ENCODE measurements at regions not wholly inside any gene's neighbourhood (a gene's known extent, or its start where the extent isn't known, plus 50 kb on each side); places are given as distances from the start of the nearest gene placed in this dataset.
"Not testable (repeated sequence)": the region's sequence is repeated elsewhere in the genome, so short reads cannot be mapped to it uniquely, and the experiment has no call there.

DNA sequence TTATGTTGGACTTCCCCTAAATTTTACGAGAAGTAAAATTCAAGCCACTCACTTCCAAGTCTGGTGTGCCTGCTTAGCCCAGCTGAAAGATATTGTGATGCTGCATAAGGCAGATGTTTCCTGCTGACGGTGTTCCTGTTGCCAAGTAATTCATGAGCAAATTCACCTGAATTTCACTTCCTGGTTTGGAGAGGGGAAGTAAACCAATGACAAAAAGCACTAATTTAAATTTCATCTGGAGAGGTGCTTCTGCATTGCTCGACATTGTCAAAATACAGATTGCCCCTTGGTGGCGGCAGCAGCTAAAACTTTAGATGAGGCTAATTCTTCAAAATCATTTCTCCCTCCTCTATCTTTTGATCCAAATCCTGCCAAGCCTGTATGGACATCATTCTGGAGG lies 281.1 kb downstream of the AACS start:
- intact Hi-C loops (cut with DNase I; ENCODE audit: low total_unique reads) = no loop called here
- no peak overlapping the region for H3K27ac ChIP-seq
- peak in 1 of 2 donors; percentile 54 for DNase-seq
- no peak overlapping the region for H3K4me3 ChIP-seq
- TF ChIP-seq POLR2A (IDR thresholded peaks at IDR 0.05) = no peak
- TF ChIP-seq POLR2AphosphoS5 (IDR thresholded peaks at IDR 0.05) = no peak
- TF ChIP-seq, protein P1, sequence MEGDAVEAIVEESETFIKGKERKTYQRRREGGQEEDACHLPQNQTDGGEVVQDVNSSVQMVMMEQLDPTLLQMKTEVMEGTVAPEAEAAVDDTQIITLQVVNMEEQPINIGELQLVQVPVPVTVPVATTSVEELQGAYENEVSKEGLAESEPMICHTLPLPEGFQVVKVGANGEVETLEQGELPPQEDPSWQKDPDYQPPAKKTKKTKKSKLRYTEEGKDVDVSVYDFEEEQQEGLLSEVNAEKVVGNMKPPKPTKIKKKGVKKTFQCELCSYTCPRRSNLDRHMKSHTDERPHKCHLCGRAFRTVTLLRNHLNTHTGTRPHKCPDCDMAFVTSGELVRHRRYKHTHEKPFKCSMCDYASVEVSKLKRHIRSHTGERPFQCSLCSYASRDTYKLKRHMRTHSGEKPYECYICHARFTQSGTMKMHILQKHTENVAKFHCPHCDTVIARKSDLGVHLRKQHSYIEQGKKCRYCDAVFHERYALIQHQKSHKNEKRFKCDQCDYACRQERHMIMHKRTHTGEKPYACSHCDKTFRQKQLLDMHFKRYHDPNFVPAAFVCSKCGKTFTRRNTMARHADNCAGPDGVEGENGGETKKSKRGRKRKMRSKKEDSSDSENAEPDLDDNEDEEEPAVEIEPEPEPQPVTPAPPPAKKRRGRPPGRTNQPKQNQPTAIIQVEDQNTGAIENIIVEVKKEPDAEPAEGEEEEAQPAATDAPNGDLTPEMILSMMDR (IDR thresholded peaks at IDR 0.05) = no peak
- TF ChIP-seq EP300 (IDR thresholded peaks at IDR 0.05) = no peak
- 27 to 31% (median 30%) methylated on average over 4 of the region's 4 CpGs for WGBS, 5 donors
- peaks cover 0 to 27% (median 0%) of the 10 kb centered on the region in 3 donors for H3K27me3 ChIP-seq
- no peaks in the 10 kb centered on the region for H3K36me3 ChIP-seq
- no peaks in the 10 kb centered on the region for H3K4me1 ChIP-seq
- H3K9me3 ChIP-seq = peaks cover 0 to under 1% (median under 1%) of the 10 kb centered on the region in 4 donors

DNA sequence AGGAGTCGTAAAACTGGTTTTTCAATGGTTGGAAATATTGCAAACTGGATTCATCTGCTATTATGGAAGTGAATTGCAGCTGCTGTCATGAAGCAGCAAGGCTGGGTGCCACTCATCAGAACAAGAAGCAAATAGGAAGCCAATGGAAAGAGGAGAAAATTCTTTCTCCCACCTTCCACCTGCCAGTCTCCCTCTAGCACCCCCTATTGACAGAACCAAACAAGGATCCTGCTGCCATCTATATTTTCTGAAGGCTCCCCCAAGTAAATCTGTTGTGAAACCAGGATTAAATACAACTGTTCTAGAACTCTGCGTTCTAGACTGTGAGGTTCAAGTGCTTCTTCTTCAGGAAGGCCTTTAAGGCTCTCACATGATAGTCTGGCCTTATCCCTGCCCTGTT lies 286.6 kb downstream of the AACS start:
- Histone ChIP-seq H3K9me3 (peaks cover 0 to 17% (median 14%) of the 10 kb centered on the region in 4 donors), H3K4me1 (no peaks in the 10 kb centered on the region), H3K27me3 (peaks cover 0 to 27% (median 0%) of the 10 kb centered on the region in 3 donors), H3K4me3 (no peak overlapping the region), H3K27ac (no peak overlapping the region), H3K36me3 (no peaks in the 10 kb centered on the region)
- WGBS, 5 donors = 74 to 86% (median 78%) methylated on average over 2 of the region's 2 CpGs
- TF ChIP-seq POLR2AphosphoS5 (IDR thresholded peaks at IDR 0.05) (no peak), EP300 (IDR thresholded peaks at IDR 0.05) (no peak), POLR2A (IDR thresholded peaks at IDR 0.05) (no peak)
- TF ChIP-seq, protein P1 (IDR thresholded peaks at IDR 0.05) = no peak
- DNase-seq = no peak
- intact Hi-C loops (cut with DNase I; ENCODE audit: low total_unique reads) = no loop called here

DNA sequence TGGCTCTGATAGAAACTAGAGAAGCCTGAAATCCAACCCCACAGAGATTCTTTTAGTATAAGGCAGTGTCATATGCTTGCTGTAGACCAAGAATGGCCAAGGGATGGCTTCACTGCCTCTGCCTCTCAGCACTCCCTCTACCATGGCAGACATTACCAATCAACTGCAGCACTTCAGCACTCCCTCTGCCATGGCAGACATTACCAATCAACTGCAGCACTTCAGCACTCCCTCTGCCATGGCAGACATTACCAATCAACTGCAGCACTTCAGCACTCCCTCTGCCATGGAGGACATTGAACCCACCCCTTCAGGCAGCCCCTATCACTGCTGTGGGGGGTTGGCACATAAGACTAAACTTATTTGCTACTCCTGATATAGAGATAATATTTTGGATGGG lies 287.8 kb downstream of the AACS start:
- H3K36me3 ChIP-seq = not testable (repeated sequence)

DNA sequence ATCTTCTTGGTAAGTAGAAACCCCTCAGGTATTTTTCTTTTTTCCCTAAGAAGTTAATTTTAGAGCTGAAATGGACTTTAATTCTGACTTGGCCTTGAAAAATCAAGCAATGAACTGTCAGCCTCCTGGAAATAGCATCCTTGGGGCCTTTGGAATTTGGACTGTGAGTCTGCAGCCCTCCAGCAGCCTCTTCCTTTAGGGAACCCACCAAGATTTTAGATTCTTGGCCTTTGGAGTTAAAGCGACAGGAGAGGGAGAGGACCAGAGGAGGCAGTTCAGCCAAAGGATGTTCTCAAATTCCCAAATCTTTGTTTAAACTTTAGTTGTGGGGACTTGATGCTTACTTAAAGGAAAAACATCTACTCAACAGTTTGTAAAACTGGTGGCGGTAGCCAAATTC lies 288.6 kb downstream of the AACS start:
- intact Hi-C loops (cut with DNase I; ENCODE audit: low total_unique reads) = no loop called here
- Histone ChIP-seq H3K27me3 (peaks cover 0 to 17% (median 0%) of the 10 kb centered on the region in 3 donors), H3K4me3 (no peak overlapping the region), H3K9me3 (peaks cover 0 to 17% (median 14%) of the 10 kb centered on the region in 4 donors), H3K36me3 (no peaks in the 10 kb centered on the region), H3K27ac (no peak overlapping the region), H3K4me1 (no peaks in the 10 kb centered on the region)
- 89 to 100% (median 95%) methylated on average over 2 of the region's 2 CpGs for WGBS, 5 donors
- TF ChIP-seq POLR2AphosphoS5 (IDR thresholded peaks at IDR 0.05) (no peak), EP300 (IDR thresholded peaks at IDR 0.05) (no peak), POLR2A (IDR thresholded peaks at IDR 0.05) (no peak)
- TF ChIP-seq, protein P1 (IDR thresholded peaks at IDR 0.05) = no peak
- DNase-seq = no peak

More for the DNA sequence above, 287.8 kb downstream of the AACS start:
- H3K4me3 ChIP-seq; DNase-seq; H3K27ac ChIP-seq; intact Hi-C loops (cut with DNase I; ENCODE audit: low total_unique reads); H3K4me1 ChIP-seq: not testable (repeated sequence)
- Histone ChIP-seq H3K9me3 (peaks cover 0 to 17% (median 14%) of the 10 kb centered on the region in 4 donors), H3K27me3 (peaks cover 0 to 23% (median 0%) of the 10 kb centered on the region in 3 donors)

DNA sequence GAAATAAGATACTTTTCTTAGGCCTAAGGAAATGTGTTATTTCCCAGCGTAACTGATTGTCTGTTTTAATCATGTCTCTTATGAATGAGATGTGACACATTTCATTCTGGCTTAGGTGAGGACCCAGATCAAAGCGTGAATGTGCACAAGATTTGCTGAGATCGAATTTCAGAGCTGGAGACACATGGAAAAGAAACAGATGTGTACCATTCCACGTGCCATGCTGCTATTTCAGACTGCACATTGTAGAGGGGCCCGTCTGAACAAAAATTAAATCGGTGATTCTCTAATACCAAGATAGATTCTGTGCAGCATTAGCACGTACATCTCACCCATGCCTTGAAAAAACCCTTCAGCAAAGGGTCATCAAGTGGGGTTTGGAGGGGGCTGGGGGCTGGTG lies 290.4 kb downstream of the AACS start:
- no peak overlapping the region for H3K4me3 ChIP-seq
- intact Hi-C loops (cut with DNase I; ENCODE audit: low total_unique reads) = no loop called here
- 47 to 55% (median 51%) methylated on average over 7 of the region's 7 CpGs for WGBS, 5 donors
- no peaks in the 10 kb centered on the region for H3K36me3 ChIP-seq
- H3K27me3 ChIP-seq = peaks cover 0 to under 1% (median 0%) of the 10 kb centered on the region in 3 donors
- H3K4me1 ChIP-seq = no peaks in the 10 kb centered on the region
- no peak for DNase-seq
- H3K27ac ChIP-seq = no peak overlapping the region
- TF ChIP-seq, protein P1 (IDR thresholded peaks at IDR 0.05) = no peak
- TF ChIP-seq EP300 (IDR thresholded peaks at IDR 0.05) (no peak), POLR2AphosphoS5 (IDR thresholded peaks at IDR 0.05) (no peak), POLR2A (IDR thresholded peaks at IDR 0.05) (no peak)
- peaks cover 0 to 17% (median 14%) of the 10 kb centered on the region in 4 donors for H3K9me3 ChIP-seq

Data from stomach (tissue), 8 donors.